Amniotic stem cell (primary cell): ENCODE measurements at regions not wholly inside any gene's neighbourhood (a gene's known extent, or its start where the extent isn't known, plus 50 kb on each side); places are given as distances from the start of the nearest gene placed in this dataset.
"Not testable (repeated sequence)": the region's sequence is repeated elsewhere in the genome, so short reads cannot be mapped to it uniquely, and the experiment has no call there.

Source experiments
- DNase-seq: peaks from one replicate; lab custom pipeline; 2025; lab: John Stamatoyannopoulos, UW

- no peak for DNase-seq
These were observed 517.5 kb upstream of the FAM174A start for GRCh38 chr5:100017520-100018262.

GRCh38 chr5:100013305-100013704 lies 521.9 kb upstream of the FAM174A start:
- DNase-seq = not testable (repeated sequence)

- not testable (repeated sequence) for DNase-seq
These were observed 524.0 kb upstream of the FAM174A start for GRCh38 chr5:100011160-100011559.

- DNase-seq = no peak
These were observed 530.2 kb upstream of the FAM174A start for GRCh38 chr5:100004969-100005368.

GRCh38 chr5:99998319-99998718 lies 536.9 kb upstream of the FAM174A start:
- DNase-seq = no peak

GRCh38 chr5:99995407-99995806 lies 539.8 kb upstream of the FAM174A start:
- DNase-seq = no peak

GRCh38 chr5:99973779-99974178 lies 561.4 kb upstream of the FAM174A start:
- DNase-seq = no peak

- no peak for DNase-seq
These were observed 579.2 kb upstream of the FAM174A start for GRCh38 chr5:99955962-99956361.

GRCh38 chr5:99955006-99955405 lies 580.2 kb upstream of the FAM174A start:
- no peak for DNase-seq

GRCh38 chr5:99949969-99950524 lies 585.1 kb upstream of the FAM174A start:
- DNase-seq = no peak

- DNase-seq = no peak
These were observed 585.8 kb upstream of the FAM174A start for GRCh38 chr5:99949361-99949760.

- DNase-seq = no peak
These were observed 586.3 kb upstream of the FAM174A start for GRCh38 chr5:99948850-99949249.

GRCh38 chr5:99945478-99946442 lies 589.4 kb upstream of the FAM174A start:
- DNase-seq = no peak

GRCh38 chr5:99940540-99940939 lies 594.6 kb upstream of the FAM174A start:
- no peak for DNase-seq

- no peak for DNase-seq
These were observed 598.3 kb upstream of the FAM174A start for GRCh38 chr5:99936911-99937310.

- no peak for DNase-seq
These were observed 605.4 kb upstream of the FAM174A start for GRCh38 chr5:99929806-99930135.

- DNase-seq = no peak
These were observed 605.9 kb upstream of the FAM174A start for GRCh38 chr5:99929067-99929805.

- no peak for DNase-seq
These were observed 606.7 kb upstream of the FAM174A start for GRCh38 chr5:99928490-99928889.

GRCh38 chr5:99926463-99926862 lies 608.7 kb upstream of the FAM174A start:
- DNase-seq = no peak

GRCh38 chr5:99922386-99922785 lies 612.8 kb upstream of the FAM174A start:
- no peak for DNase-seq

- no peak for DNase-seq
These were observed 623.2 kb upstream of the FAM174A start for GRCh38 chr5:99911971-99912370.

- no peak for DNase-seq
These were observed 628.4 kb upstream of the FAM174A start for GRCh38 chr5:99906776-99907175.
